ENCODE measurements at regions not wholly inside any gene's neighbourhood (a gene's known extent, or its start where the extent isn't known, plus 50 kb on each side); places are given as distances from the start of the nearest gene placed in this dataset.

DNA sequence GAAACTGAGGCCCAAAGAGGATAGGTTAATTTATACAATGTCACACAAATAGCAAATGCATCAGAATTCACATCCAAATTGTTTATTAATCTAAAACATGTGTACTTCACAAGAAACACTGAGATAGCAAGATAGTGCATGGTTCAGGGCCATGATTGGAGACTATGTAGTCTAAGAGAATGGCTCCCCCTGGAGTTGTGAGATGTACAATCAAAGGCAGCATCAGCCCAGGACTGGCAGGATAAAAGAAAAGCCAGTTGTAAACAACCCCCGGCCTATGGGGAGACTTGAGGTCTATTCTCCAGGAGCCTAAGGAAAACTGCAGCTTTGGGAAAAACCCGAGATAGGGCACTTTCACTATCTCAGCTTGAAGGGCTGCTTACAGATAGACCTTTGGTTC is 511.0 kb downstream of the OMA1 start:
- peak in 1 of 12 donors; percentile 10 for TF ChIP-seq CTCF (IDR thresholded peaks at IDR 0.05)
- no peak for TF ChIP-seq POLR2A (IDR thresholded peaks at IDR 0.05)
